OCI-LY7 (cell line): ENCODE measurements at regions not wholly inside any gene's neighbourhood (a gene's known extent, or its start where the extent isn't known, plus 50 kb on each side); places are given as distances from the start of the nearest gene placed in this dataset.

ENCODE experiments used
- EZH2phosphoT487 ChIP-seq: fragments of 200-600 bp; sonication (generic); IDR thresholded peaks from 2 replicates; pipeline ENCODE4 v1.6.1; 2018; ENCODE audit warnings: low read depth, borderline replicate concordance, mild to moderate bottlenecking, mixed run types, antibody characterized with exemption, low read length, moderate library complexity, mixed read lengths
- TF ChIP-seq, protein P1 (sequence below): fragments of 200-600 bp; sonication (generic); conservative IDR thresholded peaks from 2 replicates; pipeline ENCODE4 v1.5.1; 2014; ENCODE audit warnings: mild to moderate bottlenecking, antibody characterized with exemption, low read length, moderate library complexity, mixed read lengths

DNA sequence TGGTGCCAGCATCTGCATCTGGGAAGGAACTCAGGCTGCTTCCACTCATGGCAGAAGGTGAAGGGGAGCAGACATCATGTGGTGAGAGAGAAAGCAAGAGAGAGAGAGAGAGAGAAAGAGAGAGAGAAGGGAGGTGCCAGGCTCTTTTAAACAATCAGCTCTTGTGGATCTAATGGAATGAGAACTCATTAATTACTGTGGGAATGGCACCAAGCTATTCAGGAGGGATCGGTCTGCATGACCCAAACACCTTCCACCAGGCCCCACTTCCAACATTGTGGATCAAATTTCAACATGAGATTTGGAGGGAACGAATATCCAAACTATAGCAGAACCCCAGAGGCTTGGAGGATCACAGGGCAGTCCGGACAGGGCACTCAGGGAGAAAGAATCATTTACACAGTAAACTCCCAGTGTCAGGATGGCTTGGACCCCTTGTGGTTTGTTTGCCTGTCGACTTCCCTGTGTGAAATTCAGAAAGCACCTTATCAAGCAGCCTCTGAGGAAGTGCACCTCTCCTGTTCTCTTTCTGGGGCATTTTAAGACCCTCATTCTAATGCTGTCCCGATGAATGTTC lies 308.5 kb downstream of the REEP3 start:
- TF ChIP-seq, protein P1, sequence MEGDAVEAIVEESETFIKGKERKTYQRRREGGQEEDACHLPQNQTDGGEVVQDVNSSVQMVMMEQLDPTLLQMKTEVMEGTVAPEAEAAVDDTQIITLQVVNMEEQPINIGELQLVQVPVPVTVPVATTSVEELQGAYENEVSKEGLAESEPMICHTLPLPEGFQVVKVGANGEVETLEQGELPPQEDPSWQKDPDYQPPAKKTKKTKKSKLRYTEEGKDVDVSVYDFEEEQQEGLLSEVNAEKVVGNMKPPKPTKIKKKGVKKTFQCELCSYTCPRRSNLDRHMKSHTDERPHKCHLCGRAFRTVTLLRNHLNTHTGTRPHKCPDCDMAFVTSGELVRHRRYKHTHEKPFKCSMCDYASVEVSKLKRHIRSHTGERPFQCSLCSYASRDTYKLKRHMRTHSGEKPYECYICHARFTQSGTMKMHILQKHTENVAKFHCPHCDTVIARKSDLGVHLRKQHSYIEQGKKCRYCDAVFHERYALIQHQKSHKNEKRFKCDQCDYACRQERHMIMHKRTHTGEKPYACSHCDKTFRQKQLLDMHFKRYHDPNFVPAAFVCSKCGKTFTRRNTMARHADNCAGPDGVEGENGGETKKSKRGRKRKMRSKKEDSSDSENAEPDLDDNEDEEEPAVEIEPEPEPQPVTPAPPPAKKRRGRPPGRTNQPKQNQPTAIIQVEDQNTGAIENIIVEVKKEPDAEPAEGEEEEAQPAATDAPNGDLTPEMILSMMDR: no peak
- TF ChIP-seq EZH2phosphoT487: no peak
